Gastroesophageal sphincter (tissue), 3 donors: ENCODE measurements at regions not wholly inside any gene's neighbourhood (a gene's known extent, or its start where the extent isn't known, plus 50 kb on each side); places are given as distances from the start of the nearest gene placed in this dataset.

ENCODE experiments used
- POLR2A ChIP-seq, 2 donors: fragments of 450-650 bp; IDR thresholded peaks; one replicate each; pipeline ENCODE4 v1.6.1; 2017; ENCODE audit warnings: antibody characterized with exemption in 2 of 2, mild to moderate bottlenecking in 2 of 2, moderate library complexity in 1 of 2
- POLR2AphosphoS5 ChIP-seq: sonication (generic); formaldehyde crosslinking; IDR thresholded peaks from one replicate; pipeline ENCODE4 v1.6.1; 2017; ENCODE audit warnings: antibody characterized with exemption
- TF ChIP-seq, protein P1 (sequence below), 4 experiments: fragments of 200-600 bp in 2 of 4; fragments of 450-650 bp in 2 of 4; sonication (generic) in 1 of 4; IDR thresholded peaks; one replicate each; pipeline ENCODE4 v1.5.1; 2017 to 2019; ENCODE audit warnings: antibody characterized with exemption in 4 of 4, mild to moderate bottlenecking in 2 of 4, moderate library complexity in 2 of 4

GRCh38 chr4:24245491-24245820, 338.9 kb downstream of the DHX15 start:
- TF ChIP-seq POLR2A (IDR thresholded peaks at IDR 0.05) (no peak), POLR2AphosphoS5 (no peak)
- TF ChIP-seq, protein P1, sequence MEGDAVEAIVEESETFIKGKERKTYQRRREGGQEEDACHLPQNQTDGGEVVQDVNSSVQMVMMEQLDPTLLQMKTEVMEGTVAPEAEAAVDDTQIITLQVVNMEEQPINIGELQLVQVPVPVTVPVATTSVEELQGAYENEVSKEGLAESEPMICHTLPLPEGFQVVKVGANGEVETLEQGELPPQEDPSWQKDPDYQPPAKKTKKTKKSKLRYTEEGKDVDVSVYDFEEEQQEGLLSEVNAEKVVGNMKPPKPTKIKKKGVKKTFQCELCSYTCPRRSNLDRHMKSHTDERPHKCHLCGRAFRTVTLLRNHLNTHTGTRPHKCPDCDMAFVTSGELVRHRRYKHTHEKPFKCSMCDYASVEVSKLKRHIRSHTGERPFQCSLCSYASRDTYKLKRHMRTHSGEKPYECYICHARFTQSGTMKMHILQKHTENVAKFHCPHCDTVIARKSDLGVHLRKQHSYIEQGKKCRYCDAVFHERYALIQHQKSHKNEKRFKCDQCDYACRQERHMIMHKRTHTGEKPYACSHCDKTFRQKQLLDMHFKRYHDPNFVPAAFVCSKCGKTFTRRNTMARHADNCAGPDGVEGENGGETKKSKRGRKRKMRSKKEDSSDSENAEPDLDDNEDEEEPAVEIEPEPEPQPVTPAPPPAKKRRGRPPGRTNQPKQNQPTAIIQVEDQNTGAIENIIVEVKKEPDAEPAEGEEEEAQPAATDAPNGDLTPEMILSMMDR (IDR thresholded peaks at IDR 0.05): no peak
